ENCODE measurements at regions not wholly inside any gene's neighbourhood (a gene's known extent, or its start where the extent isn't known, plus 50 kb on each side); places are given as distances from the start of the nearest gene placed in this dataset.

DNA sequence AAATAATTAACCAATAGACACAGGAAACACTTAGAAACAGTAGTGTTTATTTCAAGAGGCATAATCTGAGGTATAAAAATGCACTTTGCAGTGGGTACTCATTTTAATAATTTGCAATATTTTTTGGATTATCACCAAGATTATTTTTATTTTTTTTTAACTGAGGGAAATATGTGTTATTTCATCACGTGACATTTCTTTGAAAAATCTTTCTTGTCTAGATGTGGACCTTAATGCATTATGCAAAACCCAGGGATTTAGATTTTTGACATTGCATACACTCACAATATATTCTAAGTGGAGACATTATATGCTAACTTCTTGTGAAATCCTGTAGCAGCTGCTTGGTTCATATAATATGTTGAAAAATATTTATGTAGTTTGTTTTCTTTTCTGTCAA, 260.4 kb upstream of the MEIS2 start:
- TF ChIP-seq, protein P1, sequence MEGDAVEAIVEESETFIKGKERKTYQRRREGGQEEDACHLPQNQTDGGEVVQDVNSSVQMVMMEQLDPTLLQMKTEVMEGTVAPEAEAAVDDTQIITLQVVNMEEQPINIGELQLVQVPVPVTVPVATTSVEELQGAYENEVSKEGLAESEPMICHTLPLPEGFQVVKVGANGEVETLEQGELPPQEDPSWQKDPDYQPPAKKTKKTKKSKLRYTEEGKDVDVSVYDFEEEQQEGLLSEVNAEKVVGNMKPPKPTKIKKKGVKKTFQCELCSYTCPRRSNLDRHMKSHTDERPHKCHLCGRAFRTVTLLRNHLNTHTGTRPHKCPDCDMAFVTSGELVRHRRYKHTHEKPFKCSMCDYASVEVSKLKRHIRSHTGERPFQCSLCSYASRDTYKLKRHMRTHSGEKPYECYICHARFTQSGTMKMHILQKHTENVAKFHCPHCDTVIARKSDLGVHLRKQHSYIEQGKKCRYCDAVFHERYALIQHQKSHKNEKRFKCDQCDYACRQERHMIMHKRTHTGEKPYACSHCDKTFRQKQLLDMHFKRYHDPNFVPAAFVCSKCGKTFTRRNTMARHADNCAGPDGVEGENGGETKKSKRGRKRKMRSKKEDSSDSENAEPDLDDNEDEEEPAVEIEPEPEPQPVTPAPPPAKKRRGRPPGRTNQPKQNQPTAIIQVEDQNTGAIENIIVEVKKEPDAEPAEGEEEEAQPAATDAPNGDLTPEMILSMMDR (IDR thresholded peaks at IDR 0.05; ENCODE audit: low read depth, low read length) = no peak
- TF ChIP-seq POLR2A (IDR thresholded peaks at IDR 0.05; ENCODE audit: extremely low read depth, insufficient read length) (no peak), MYC (IDR thresholded peaks at IDR 0.05; ENCODE audit: low read depth, low read length) (no peak)
- TF ChIP-seq, protein P2, sequence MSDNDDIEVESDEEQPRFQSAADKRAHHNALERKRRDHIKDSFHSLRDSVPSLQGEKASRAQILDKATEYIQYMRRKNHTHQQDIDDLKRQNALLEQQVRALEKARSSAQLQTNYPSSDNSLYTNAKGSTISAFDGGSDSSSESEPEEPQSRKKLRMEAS (IDR thresholded peaks at IDR 0.05; ENCODE audit: low read depth, low read length) = no peak

All from NB4 (cell line).